CD4-positive, alpha-beta T cell (primary cell): ENCODE measurements at regions not wholly inside any gene's neighbourhood (a gene's known extent, or its start where the extent isn't known, plus 50 kb on each side); places are given as distances from the start of the nearest gene placed in this dataset.

ENCODE experiments used
- ATAC-seq: fragments of 200-7000 bp; cut with Tn5 transposase; one replicate; pipeline ENCODE4 v1.10.0; 2022; ENCODE audit warnings: mild to moderate bottlenecking; ENCODE audit not compliant: poor library complexity
- CTCF ChIA-PET: fragments of 350-600 bp; sonication (Branson Sonifier 250); formaldehyde crosslinking; loops from one replicate; lab custom pipeline; 2021; ENCODE audit warnings: antibody characterized with exemption, inconsistent platforms; lab: Charles Lee
- POLR2A ChIA-PET: fragments of 350-600 bp; sonication (Branson Sonifier 250); formaldehyde crosslinking; loops from one replicate; lab custom pipeline; 2021; ENCODE audit warnings: antibody characterized with exemption, inconsistent platforms; lab: Charles Lee
- DNase-seq, 14 experiments: peaks; one replicate each; pipeline ENCODE4 v3.0.0-alpha.2; 2013 to 2020; ENCODE audit warnings: mixed read lengths in 2 of 14
- H3K27ac ChIP-seq, 2 donors: one replicate each; pipeline versions ENCODE4 v1.5.1 to v1.7.0; 2013; ENCODE audit warnings: low read length in 2 of 2, low read depth in 1 of 2, mild to moderate bottlenecking in 1 of 2
- H3K27me3 ChIP-seq, 2 experiments: 1 replicate in 1 of 2; 2 replicates in 1 of 2; pipeline versions ENCODE4 v1.6.1 to v1.7.0; 2013; ENCODE audit warnings: low read length in 2 of 2, control low read depth in 1 of 2, mild to moderate bottlenecking in 1 of 2, moderate library complexity in 1 of 2; ENCODE audit not compliant: insufficient read depth in 2 of 2, control insufficient read depth in 1 of 2
- H3K36me3 ChIP-seq: one replicate; pipeline ENCODE4 v1.6.1; 2013; ENCODE audit warnings: low read length, control low read depth; ENCODE audit not compliant: insufficient read depth
- H3K4me1 ChIP-seq: one replicate; pipeline ENCODE4 v1.6.1; 2013; ENCODE audit warnings: low read length, control low read depth; ENCODE audit not compliant: insufficient read depth
- H3K4me3 ChIP-seq: one replicate; pipeline ENCODE4 v1.5.1; 2013; ENCODE audit warnings: mild to moderate bottlenecking, low read length, moderate library complexity
- H3K9me3 ChIP-seq, 2 experiments: 1 replicate in 1 of 2; 2 replicates in 1 of 2; pipeline versions ENCODE4 v1.6.1 to v1.7.0; 2013; ENCODE audit warnings: low read length in 2 of 2, mild to moderate bottlenecking in 2 of 2, control low read depth in 1 of 2, moderate library complexity in 1 of 2; ENCODE audit not compliant: control insufficient read depth in 1 of 2, insufficient read depth in 1 of 2
- H3K27ac Mint-ChIP-seq: one replicate; pipeline ENCODE4 v1.8.0; 2020; ENCODE audit warnings: mixed read lengths
- H3K27me3 Mint-ChIP-seq: one replicate; pipeline ENCODE4 v1.8.0; 2021; ENCODE audit warnings: mixed read lengths
- H3K36me3 Mint-ChIP-seq: one replicate; pipeline ENCODE4 v1.8.0; 2021; ENCODE audit warnings: low read depth, mixed read lengths
- H3K4me1 Mint-ChIP-seq: one replicate; pipeline ENCODE4 v1.8.0; 2021; ENCODE audit warnings: low read depth, mixed read lengths
- H3K4me3 Mint-ChIP-seq: one replicate; pipeline ENCODE4 v1.8.0; 2020; ENCODE audit warnings: mild to moderate bottlenecking, mixed read lengths
- H3K9me3 Mint-ChIP-seq: one replicate; pipeline ENCODE4 v1.8.0; 2020; ENCODE audit warnings: mixed read lengths
- CTCF ChIP-seq: fragments of 200-600 bp; IDR thresholded peaks from one replicate; pipeline ENCODE4 v1.8.0; 2022; ENCODE audit warnings: antibody characterized with exemption, mild to moderate bottlenecking
- intact Hi-C, 2 experiments: fragments of 100-400 bp; cut with DNase I in 1 of 2; cut with micrococcal nuclease in 1 of 2; formaldehyde crosslinking; loops; one replicate each; pipeline versions ENCODE4 v1.15.1 to v1.9.0; 2023 to 2025; cut with DNase I, micrococcal nuclease

GRCh38 chr11:45035413-45035812, 84.7 kb upstream of the TP53I11 start:
- TF ChIP-seq CTCF: no peak
- Mint-ChIP-seq H3K36me3 (no peaks in the 10 kb centered on the region), H3K4me3 (no peak overlapping the region), H3K4me1 (no peaks in the 10 kb centered on the region), H3K27me3 (no peaks in the 10 kb centered on the region), H3K9me3 (peaks cover 3% of the 10 kb centered on the region), H3K27ac (no peak overlapping the region)
- Histone ChIP-seq H3K9me3 (peaks cover 0 to 7% of the 10 kb centered on the region in 2 experiments), H3K4me1 (no peaks in the 10 kb centered on the region), H3K4me3 (no peak overlapping the region), H3K27me3 (no peaks in the 10 kb centered on the region), H3K36me3 (no peaks in the 10 kb centered on the region), H3K27ac (no peak overlapping the region)
- DNase-seq (no peak), ATAC-seq (no peak)
- ChIA-PET CTCF (no interaction called here), POLR2A (no interaction called here)
- intact Hi-C loops: no loop called here

- TF ChIP-seq CTCF: no peak
- no peak overlapping the region for H3K4me3 Mint-ChIP-seq
- no peaks in the 10 kb centered on the region for H3K4me1 Mint-ChIP-seq
- no peaks in the 10 kb centered on the region for H3K27me3 Mint-ChIP-seq
- POLR2A ChIA-PET: no interaction called here
- H3K27ac ChIP-seq: no peak overlapping the region
- no peaks in the 10 kb centered on the region for H3K36me3 Mint-ChIP-seq
- H3K9me3 Mint-ChIP-seq: peaks cover 3% of the 10 kb centered on the region
- DNase-seq (no peak), ATAC-seq (no peak)
- CTCF ChIA-PET: no interaction called here
- H3K27me3 ChIP-seq: no peaks in the 10 kb centered on the region
- H3K36me3 ChIP-seq: no peaks in the 10 kb centered on the region
- no peak overlapping the region for H3K27ac Mint-ChIP-seq
- H3K4me1 ChIP-seq: no peaks in the 10 kb centered on the region
- intact Hi-C loops: no loop called here
- peaks cover 0 to 7% of the 10 kb centered on the region in 2 experiments for H3K9me3 ChIP-seq
- H3K4me3 ChIP-seq: no peak overlapping the region
Measured at GRCh38 chr11:45036010-45036409, 85.3 kb upstream of the TP53I11 start.

GRCh38 chr11:45036733-45037132, 86.0 kb upstream of the TP53I11 start:
- Histone ChIP-seq H3K4me3 (no peak overlapping the region), H3K4me1 (no peaks in the 10 kb centered on the region), H3K27me3 (no peaks in the 10 kb centered on the region), H3K36me3 (no peaks in the 10 kb centered on the region), H3K27ac (no peak overlapping the region), H3K9me3 (peaks cover 0 to 7% of the 10 kb centered on the region in 2 experiments)
- H3K4me3 Mint-ChIP-seq: no peak overlapping the region
- no peak for DNase-seq
- ATAC-seq: no peak
- H3K27me3 Mint-ChIP-seq: no peaks in the 10 kb centered on the region
- H3K4me1 Mint-ChIP-seq: no peaks in the 10 kb centered on the region
- H3K27ac Mint-ChIP-seq: no peak overlapping the region
- intact Hi-C loops: no loop called here
- POLR2A ChIA-PET: no interaction called here
- CTCF ChIA-PET: no interaction called here
- peaks cover 3% of the 10 kb centered on the region for H3K9me3 Mint-ChIP-seq
- no peaks in the 10 kb centered on the region for H3K36me3 Mint-ChIP-seq
- TF ChIP-seq CTCF: no peak
